HPDE6-E6E7 (cell line): ENCODE measurements at regions not wholly inside any gene's neighbourhood (a gene's known extent, or its start where the extent isn't known, plus 50 kb on each side); places are given as distances from the start of the nearest gene placed in this dataset.

ENCODE experiments used
- DNase-seq: peaks from one replicate; pipeline ENCODE4 v3.0.0; 2011; ENCODE audit warnings: missing footprints; ENCODE audit errors: extremely low spot score

DNA sequence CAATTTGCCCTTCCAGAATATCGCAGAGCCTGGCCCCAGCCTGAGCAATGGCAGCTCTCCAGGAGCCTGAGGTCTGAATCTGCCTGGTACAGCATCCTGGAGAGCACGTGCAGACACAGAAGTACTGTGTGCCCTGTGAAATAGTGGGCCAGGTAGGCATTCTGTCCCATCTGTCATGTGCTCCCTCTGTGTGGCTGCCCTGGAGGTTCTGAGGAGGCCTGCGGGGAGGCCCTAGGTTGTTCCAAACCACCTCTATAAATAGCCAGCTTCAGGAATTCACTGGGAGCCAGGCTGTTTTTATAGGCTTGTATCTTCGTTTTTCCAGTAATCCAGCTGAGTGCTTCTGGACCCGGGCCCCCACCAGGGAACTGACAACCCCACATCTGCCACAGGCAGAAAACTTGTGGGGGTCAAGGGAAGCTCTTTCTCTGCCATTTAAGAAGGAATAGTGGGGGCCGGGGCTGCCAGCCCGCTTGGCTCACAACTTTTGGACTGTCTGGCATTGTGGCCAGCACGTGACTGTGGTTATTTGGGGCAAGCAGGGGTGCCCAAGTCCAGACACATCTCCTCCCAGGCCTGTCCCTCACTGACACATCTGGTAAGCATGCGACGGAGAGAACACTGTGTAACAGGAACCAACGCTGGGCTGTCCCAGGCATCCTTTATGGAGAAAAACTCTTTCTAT is 356.3 kb upstream of the TNRC6C start:
- peak; percentile 43 for DNase-seq

DNA sequence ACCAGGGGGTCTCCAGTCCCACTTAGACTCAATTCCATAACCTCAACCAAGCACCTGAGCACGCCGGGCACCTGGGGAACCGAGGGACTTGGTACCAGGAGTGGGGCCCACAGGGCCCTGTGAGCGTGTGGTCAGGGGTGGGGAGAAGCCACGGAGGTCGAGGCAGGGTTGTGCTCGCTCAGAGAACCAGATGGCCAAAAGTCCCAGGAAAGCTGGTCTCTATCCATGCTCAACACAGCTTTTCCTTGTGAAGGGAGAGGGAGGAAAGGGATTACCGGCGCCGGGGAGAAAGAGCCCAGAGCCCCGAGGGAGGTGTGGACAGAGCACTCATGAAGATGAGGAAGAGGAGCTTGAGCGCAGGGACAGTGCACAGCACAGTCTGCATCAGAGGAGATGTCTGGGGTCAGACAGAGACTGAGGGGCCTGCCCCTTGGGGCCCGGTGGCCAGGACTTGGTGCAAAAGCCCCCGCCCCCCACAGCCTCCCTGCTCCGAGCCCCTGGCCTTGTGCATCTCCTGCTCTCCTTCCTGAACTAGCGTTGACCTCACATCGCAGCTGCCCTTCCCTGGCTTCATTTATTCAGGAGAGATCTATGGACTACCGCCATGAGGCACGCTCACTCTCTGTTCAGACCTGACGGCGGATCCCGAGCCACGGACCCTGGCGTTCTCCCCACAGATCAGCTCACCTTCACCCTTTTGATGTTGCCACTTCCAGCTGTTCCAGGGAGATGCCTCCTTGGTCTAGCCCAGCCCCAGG is 355.4 kb upstream of the TNRC6C start:
- no peak for DNase-seq

DNA sequence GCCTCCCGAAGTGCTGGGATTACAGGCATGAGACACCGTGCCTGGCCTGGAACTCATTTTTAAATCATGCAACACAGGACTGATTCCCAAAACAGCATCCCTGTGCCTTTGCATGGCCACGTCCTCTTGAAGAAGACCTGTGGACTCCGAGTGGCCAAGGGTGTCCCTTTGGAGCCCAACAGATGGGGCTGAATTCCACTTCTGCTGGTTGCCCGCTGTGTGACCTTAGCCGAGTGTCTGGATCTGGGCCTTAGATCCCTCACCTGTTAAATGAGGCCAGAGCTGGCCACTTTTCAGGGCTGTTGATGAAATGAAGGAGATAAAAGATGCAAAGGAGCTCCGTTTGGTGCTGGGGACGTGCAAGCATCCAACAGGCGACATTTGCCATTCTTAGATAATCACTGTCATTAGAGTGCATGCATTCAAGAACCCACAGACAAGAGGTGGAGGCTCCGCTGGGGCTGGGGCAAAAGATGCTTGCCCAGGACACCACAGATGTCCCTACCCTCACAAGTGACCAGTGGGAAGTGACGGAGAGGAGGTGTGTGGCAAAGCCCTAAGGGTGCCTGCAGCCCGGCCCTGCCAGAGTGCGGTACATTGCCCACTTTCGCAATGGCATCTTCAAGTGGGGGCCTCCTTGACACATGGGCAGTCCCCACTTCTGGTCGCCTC is 354.1 kb upstream of the TNRC6C start:
- no peak for DNase-seq

DNA sequence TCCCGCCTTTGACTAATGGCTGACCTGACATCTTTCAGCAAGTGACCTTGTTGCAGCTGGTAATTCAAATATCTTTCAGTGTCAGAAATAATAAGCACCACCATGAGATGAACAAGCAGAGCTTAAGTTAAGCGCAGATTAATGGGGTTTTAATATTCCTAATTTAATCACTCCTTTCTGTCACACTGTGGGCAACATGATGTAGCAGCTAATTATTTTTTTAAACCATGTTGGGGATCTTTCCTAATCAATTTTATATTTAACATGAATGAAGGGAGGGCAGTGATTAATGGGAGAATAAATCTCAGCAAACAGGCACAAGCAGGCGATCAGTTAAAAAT is 353.6 kb upstream of the TNRC6C start:
- no peak for DNase-seq

DNA sequence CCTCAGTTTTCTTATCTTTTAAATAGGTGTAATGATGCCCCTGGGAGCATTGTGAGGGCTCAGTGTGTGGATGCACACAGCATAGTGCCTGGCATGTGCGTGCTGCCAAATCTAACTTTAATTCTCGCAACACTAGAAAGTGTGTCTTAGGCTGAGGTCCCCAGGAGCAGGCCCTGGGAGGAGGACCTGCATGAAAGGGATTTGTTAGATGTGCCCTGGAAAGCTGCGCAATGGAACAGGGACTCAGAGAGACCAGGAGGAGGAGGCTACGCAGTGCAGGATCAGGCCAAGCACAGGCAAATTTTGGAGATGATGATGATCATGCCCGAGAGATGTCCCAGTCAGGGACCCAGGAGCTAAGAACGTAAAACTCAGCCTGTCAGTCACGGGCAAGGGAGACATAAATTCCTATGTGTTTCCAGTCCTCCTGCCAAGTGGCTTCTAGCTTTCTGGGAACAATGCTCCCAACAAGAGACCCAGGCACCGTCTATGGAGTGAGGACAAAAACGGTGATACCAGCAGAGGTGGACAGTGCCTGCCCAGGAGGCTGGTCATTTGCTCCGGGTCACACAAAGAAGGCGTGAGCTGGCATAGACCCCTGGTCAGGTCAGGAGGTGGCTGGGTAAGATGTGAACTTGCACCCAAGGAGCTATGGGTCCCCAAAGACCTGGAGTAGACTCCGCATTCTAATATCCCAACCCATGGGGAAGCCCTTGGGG is 352.2 kb upstream of the TNRC6C start:
- no peak for DNase-seq

DNA sequence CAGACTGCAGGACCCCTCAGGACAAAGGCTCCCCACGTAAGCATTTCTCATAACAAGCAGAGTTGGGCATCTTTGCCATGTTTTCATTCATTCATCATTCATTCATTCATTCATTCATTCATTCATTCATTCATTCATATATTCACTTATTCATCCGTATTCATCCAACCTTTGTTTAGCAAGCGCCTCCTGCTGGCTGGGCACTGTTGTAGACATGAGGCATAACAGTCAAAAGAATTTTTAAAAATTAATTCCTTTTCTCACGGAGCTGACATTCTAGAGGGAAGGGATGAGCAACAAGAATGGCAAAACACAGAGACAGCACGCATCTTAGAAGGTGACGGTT is 351.7 kb upstream of the TNRC6C start:
- no peak for DNase-seq

DNA sequence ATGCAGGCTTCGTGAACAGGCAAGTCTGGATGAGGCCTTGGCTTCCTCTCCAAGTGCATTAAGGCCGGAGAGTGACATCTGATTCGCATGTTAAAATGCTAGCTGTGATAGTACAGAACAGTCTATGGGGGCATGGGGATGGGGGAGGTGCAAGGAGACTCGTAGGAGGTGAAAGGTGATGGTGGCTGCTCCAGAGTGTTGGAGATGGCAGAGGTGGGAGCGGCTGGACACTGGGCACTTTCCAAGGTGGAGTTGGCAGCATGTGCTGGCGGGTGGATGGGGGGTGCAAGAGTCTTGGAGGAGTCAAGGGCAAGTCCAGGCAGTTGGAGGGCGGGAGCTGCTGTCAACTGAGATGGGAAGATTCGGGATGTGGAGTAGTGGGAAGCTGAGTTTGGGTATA is 350.9 kb upstream of the TNRC6C start:
- DNase-seq = no peak

DNA sequence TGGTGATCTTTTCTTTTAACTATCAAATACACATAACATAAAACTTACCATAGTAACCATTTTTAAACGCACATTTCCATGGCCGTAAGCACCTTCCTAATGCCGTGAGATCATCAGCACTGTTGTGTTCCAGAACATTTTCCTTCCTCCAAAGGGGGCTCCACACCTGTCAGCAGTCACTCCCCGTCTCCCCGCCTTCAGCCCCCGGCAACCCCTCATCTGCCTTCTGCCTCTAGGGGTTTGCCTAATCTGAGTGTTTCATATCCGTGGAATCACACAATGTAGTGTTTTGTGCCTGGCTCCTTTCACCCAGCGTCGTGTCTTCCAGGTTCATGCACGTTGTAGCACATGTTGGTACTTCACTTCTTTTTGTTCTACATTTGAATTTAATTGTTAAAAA is 350.1 kb upstream of the TNRC6C start:
- DNase-seq = no peak

DNA sequence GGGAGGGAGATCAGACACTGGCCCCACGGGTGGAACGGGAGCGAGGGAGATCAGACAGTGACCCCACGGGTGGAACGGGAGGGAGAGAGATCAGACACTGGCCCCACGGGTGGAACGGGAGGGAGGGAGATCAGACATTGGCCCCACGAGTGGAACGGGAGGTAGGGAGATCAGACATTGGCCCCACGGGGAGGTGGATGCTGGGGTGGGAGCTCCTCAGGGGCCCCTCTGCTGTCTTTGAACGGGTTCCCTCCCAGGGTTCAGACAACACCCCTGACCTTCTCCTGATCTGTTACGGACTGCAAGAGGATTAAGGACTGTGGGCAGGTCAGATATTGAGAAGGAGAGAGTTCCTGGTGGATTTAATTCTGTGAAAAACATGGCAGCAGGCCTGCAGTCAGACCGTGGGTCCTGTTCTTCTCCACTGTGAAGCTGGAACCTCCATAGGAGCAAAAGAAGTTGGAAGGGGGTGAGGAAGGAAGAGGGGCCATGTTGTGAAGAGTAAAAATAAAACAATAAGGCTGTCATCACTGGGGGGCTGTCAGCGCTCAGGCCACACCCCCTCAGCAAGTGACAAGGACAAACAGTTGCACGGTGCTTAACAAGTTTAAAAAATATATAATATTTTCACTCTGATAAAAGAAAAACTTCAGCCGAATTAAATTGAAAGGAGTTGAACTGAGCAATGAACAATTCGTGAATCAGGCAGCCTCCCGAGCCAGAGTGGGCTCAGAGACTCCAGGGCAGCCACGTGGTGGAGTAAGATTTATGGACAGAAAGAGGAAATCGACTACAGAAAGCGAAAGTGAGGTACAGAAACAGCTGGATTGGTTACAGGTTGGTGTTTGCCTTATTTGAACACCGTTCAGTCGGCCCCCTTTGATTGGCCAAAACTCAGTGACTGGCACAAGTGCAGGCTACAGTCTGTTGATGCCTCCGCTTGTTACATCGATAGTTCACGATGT is 348.7 kb upstream of the TNRC6C start:
- DNase-seq = no peak

DNA sequence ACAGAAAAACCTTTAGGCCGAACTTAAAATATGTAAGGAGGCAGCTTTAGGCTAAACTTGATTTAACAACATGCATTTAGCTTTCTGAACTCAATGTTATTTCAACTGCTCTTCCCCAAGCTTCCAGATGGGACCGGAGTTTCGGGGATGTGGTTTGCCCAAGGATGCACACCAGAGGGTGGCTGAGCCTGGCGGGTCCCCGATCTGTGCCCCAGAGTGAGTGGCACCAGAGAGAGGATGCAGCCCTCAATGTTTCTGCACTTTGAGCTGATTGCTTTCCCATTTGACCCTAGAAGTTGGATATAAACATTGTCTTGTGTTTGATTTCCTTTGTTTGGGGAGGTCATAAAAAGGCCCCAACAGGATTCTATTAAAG is 348.0 kb upstream of the TNRC6C start:
- no peak for DNase-seq

DNA sequence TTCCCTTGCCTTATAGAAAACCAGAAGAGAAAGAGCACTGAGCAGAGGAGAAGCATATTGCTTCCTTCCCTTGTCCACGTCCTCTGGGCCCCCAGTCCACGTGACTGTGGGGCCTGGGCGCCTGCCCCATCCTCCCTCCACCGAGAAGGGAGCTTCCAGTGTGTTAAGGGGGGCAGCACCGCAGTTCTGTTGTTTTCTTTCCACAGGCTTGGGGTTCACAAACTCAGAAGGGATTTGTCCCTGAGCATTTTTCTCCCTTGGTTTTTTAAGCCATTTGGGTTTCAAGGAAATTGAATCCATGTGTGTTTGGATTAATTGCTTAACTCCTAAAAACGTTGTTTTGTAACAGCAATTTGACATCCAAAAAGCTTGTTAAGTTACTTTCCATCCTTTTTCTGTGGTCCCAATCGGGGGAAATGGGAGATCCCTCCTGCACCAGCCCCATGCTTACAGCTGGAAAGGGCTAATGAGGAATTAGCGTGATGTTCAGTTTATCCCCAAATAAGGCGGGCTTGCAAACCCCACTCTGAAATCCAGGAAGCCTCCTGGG is 347.5 kb upstream of the TNRC6C start:
- no peak for DNase-seq

DNA sequence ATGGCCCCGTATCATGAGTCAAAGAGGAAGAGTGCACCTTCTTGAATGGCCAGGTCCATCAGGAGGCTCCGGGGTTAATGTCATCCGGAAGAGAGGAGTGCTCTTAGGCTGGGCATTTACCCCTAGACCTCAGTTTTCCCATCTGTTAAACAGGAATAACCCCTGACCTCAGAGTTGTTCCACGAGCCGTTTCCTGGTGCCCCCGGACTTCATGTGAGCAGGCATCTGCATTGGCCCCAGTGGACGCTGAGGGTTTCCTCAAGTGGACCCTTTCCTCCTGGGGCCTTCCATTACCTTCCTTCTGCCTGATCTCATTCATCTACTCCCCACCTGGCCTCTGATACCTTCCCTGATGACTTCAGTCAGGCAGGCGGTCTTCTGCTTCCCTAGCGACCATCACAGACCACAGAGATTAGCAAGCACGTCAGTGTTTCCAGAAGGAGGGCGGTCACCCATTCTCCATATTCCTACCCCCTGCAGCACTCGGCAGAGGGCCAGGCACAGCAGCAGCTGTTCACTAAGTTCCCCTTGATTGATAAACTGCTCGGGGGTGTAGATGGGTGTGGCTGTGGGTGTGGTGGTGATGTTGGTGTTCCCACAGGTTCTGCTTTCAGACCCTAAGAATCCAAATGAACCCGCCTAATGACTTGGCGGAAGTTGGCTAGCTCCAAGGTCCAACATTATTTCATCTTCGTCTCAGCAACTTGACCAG is 346.6 kb upstream of the TNRC6C start:
- no peak for DNase-seq

DNA sequence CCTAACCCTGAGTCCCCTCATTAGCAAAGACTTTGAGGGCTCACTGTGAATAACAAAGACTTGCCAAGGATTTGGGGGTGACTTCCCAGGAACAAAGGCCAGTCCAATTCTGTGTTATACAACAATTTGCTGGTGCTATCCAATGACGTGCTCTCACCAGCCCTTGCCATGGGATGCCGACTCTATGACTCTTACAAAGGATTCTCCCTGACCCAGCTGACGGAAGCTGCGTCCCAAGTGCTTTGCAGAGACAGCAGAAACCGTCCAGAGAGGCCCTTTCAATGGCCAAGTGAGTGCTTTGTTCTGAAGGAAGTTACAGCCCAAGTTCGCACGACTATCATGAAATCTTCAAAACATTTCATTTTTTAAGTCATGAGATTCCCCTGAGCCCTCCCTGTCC is 345.3 kb upstream of the TNRC6C start:
- DNase-seq = no peak

DNA sequence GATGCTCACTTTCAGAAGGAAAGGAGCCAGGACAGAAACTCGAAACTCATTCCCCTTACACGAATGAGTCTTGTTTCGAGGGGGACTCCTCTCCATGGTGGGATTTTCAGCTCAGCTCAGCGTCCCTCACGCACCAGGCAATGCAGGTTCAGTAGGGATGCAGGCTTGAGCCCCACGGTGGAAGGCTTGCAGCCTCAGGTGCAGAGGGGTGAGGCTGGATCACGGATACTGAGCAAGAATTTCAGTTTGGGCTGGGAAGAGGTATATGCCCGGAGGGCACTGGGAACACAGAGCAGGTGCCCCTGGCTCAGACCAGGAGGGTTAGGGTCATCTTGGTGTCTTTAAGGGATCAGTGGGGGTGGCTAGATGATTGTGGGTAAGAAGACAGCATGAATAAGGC is 344.9 kb upstream of the TNRC6C start:
- DNase-seq = no peak

DNA sequence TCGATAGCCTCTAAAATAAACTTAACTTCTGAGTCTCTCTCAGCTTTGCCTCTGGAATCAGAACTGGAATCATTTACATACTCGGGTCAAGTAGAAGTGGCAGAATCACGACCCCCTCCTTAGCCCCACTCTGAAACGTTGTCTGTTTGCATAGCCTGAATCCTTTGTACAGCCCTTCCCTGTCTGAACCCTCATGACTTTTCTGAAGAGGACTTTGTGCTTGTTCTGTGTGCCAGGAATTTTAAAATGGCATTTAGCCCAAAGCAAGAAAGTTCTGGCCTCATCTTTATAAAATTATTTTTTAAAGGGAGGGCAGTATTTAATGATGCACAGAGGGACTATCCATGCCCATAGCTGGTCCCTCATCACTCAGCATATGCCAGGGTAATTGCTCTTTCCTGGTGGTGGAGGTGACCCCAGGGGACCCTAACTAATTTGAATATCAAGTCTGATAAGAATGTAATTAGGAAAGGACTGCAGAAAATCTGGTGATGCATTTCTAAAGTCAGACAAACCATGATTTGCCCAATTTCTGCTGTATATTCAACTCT is 342.7 kb upstream of the TNRC6C start:
- DNase-seq = no peak

DNA sequence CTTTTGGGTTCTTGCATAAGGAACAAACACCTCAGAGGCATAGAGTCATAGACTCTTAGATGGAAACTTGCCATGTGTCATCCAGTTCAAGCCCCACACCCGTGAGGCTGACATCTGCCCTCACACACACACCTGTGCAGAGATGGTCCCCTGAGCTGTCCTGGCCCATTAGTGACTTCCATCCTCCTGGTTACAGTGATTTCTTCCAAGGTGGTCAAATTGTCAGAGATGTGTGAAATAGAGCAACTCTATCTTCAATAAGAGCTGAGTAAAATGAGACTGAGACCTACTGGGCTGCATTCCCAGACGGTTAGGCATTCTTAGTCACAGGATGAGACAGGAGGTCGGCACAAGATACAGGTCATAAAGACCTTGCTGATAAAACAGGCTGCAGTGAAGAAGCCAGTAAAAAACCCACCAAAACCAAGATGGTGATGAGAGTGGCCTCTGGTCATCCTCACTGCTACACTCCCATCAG is 342.2 kb upstream of the TNRC6C start:
- DNase-seq = no peak

DNA sequence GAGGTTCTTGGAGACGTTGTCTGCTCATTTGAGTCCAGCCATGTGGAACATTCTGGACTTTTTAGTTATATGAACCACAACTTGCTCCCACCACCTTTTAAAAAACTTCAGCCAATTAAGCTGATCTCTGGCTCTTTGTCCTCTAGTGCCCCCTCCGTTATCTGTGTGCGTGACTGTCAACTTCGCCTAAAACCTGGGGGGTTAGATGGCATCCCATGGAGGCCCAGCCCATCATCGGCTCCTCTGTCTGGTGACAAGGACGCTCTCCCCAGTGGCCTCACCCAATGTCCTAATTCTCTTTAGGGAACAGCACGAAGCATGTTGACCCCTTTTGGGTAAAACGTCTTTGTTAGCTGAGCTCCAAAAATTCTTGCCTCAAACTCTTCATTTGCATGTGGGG is 341.0 kb upstream of the TNRC6C start:
- DNase-seq = no peak

DNA sequence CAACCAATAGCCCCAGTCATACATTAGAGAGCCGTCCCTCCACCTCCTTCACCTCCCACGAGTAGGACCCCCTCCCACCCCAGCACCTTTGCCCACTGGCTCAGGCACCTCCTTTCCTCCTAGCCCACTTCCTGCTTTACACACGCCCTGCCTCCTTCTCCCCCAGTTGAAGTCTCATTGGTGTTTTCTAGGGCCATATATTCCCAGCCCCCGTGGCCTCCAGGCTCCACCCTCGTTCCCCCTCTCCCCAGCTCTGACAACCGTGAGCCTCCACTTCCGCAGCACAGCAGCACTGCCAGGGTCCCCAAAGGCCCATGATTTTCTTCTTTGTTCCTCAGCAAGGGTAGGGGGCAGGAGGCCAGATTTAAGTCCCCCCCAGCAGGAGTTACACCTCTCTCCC is 340.3 kb upstream of the TNRC6C start:
- no peak for DNase-seq

DNA sequence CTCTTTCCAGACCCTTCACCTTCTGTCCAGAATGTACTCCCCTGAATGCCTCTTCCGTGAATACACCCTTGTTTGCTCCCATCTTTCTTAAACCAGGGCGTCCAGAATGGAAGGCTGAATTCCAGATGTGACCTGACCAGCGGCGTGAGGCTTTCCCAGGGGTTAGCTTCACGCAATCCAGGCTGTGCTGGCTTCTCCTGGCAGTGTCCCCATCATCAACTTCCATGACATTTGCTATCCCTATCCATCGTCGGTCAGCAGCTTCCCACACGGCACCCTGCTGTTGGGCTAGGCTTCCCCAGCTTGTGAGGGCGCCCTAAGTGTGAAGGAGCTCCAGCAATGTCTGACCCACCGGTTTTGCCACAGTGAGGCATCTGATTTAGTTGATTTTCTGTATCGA is 339.8 kb upstream of the TNRC6C start:
- no peak for DNase-seq

DNA sequence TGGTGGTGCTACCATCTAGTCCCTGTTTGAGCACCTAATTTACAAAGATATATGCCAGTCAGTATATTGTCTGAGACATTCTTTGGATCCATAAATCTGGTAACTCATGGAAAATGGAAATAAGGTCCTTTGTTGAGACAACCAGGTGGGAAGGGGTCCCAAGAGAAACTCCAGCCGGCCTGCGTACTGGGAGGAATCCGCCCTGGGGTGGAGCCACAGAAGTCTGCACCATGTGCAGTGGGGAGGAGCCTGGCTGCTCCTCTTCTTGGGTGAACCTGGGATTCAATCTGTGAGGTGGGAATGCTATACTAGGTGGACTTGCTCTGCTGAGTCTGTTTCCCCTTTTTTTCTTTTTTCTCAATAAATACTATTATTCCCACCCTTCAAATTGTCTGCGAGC is 339.2 kb upstream of the TNRC6C start:
- DNase-seq = no peak
